ENCODE measurements at regions not wholly inside any gene's neighbourhood (a gene's known extent, or its start where the extent isn't known, plus 50 kb on each side); places are given as distances from the start of the nearest gene placed in this dataset.

DNA sequence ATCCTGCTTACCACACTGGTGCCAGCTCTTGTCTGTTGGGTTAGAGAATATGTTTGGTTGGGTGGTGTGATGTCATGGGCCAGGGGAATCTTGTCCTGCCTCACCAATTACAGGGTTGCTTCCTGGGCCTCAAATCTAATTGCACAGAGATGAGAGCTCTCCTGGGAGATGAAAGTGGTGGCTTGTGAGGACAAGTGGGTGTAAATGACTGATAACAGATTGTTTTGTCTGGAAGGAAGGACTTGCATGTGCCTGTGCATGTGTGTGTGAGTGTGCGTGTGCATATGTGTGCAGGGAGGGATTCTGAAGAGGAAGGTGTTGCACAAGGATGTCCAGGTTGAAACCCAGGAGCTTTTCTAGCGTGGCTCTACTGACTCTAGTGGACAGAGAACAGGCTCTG lies 271.9 kb downstream of the LOXHD1 start:
- H3K4me3 Mint-ChIP-seq (ENCODE audit: unreplicated experiment) = no peak overlapping the region
- H3K4me1 Mint-ChIP-seq (ENCODE audit: insufficient read depth, unreplicated experiment) = peaks cover 30% of the 10 kb centered on the region
- CTCF ChIA-PET = interaction anchor here (5.0 kb wide), 1 partner anchor 104 kb away, joined by 25 read pairs; no protein-coding TSS in a partner anchor
- POLR2A ChIA-PET = interaction anchor here (0.8 kb wide), 1 partner anchor 12 kb away, joined by 4 read pairs; no protein-coding TSS in a partner anchor
- no peaks in the 10 kb centered on the region for H3K36me3 Mint-ChIP-seq (ENCODE audit: insufficient read depth, unreplicated experiment)
- H3K27me3 Mint-ChIP-seq (ENCODE audit: insufficient read depth, unreplicated experiment) = no peaks in the 10 kb centered on the region
- H3K9me3 Mint-ChIP-seq (ENCODE audit: unreplicated experiment) = no peaks in the 10 kb centered on the region
- no TSS peak for BruUV-seq (replicated peaks)
- H3K27ac Mint-ChIP-seq (ENCODE audit: low read depth, unreplicated experiment) = peak overlapping the region; percentile 82
- no peak for TF ChIP-seq CTCF (IDR thresholded peaks at IDR 0.05; ENCODE audit: unreplicated experiment)
- intact Hi-C loops (cut with micrococcal nuclease) = no loop called here
- no peak for DNase-seq (ENCODE audit: unreplicated experiment)

GRCh38 chr18:46386788-46387187 lies 270.2 kb downstream of the LOXHD1 start:
- ChIA-PET POLR2A (interaction anchor here (1.1 kb wide), 1 partner anchor 26 kb away, joined by 3 read pairs; no protein-coding TSS in a partner anchor), CTCF (interaction anchor here (0.5 to 5.0 kb wide), 7 partner anchors 18 to 271 kb away, joined by 3 to 25 read pairs (median 3); partner anchors contain the start of gene LOXHD1)
- Mint-ChIP-seq H3K27ac (ENCODE audit: low read depth, unreplicated experiment) (peak overlapping the region; percentile 77), H3K9me3 (ENCODE audit: unreplicated experiment) (no peaks in the 10 kb centered on the region), H3K36me3 (ENCODE audit: insufficient read depth, unreplicated experiment) (no peaks in the 10 kb centered on the region), H3K27me3 (ENCODE audit: insufficient read depth, unreplicated experiment) (no peaks in the 10 kb centered on the region), H3K4me1 (ENCODE audit: insufficient read depth, unreplicated experiment) (peaks cover 30% of the 10 kb centered on the region), H3K4me3 (ENCODE audit: unreplicated experiment) (peak overlapping the region; percentile 53)
- BruUV-seq (replicated peaks) = no TSS peak
- TF ChIP-seq CTCF (IDR thresholded peaks at IDR 0.05; ENCODE audit: unreplicated experiment) = no peak
- intact Hi-C loops (cut with micrococcal nuclease) = no loop called here
- peak; percentile 30 for DNase-seq (ENCODE audit: unreplicated experiment)

DNA sequence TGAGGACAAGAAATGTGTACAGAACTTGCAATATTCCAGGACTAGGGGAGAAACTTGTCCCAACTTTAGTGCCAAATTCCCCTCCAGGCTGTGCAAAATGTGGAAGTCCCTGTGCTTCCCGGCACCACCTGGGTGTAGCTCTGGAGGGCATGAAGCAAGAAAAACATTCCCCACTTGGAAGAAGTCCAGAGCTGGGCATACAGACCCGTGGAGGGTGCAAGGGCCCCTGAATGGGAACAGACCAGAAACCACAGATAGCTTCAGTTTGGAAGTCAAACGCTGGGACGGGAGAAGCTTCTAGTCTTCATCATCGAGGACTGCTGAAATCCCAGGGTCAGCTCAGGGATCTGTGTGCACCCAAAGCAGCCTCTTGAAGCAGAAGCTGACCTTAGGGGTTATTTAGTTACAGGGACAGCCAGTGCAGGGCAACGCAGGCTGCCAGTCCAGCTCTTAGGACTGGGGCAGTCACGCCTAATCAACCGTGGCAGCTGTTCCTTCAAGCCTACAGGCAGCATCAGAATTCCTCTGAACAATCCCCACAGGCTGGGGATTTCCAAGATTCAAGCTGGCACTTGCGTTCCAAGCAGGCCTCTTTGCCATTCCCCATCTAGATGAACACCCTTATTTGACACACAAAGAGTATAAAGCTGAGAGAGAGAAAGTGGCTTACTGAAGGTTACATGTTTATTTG lies 269.4 kb downstream of the LOXHD1 start:
- peak; percentile 75 for DNase-seq (ENCODE audit: unreplicated experiment)
- Mint-ChIP-seq H3K9me3 (ENCODE audit: unreplicated experiment) (no peaks in the 10 kb centered on the region), H3K4me3 (ENCODE audit: unreplicated experiment) (peak overlapping the region; percentile 26), H3K27me3 (ENCODE audit: insufficient read depth, unreplicated experiment) (no peaks in the 10 kb centered on the region), H3K27ac (ENCODE audit: low read depth, unreplicated experiment) (no peak overlapping the region), H3K4me1 (ENCODE audit: insufficient read depth, unreplicated experiment) (peaks cover 30% of the 10 kb centered on the region), H3K36me3 (ENCODE audit: insufficient read depth, unreplicated experiment) (no peaks in the 10 kb centered on the region)
- TF ChIP-seq CTCF (IDR thresholded peaks at IDR 0.05; ENCODE audit: unreplicated experiment) = no peak
- ChIA-PET CTCF (interaction anchor here (0.9 to 5.0 kb wide), 6 partner anchors 19 to 270 kb away, joined by 3 to 25 read pairs (median 4); partner anchors contain the start of gene LOXHD1), POLR2A (interaction anchor here (0.6 to 1.3 kb wide), 11 partner anchors 8 to 106 kb away, joined by 3 to 6 read pairs (median 3); a partner anchor contains a TSS)
- no TSS peak for BruUV-seq (replicated peaks)
- intact Hi-C loops (cut with micrococcal nuclease) = no loop called here

- intact Hi-C loops (cut with micrococcal nuclease) = no loop called here
These were observed 268.7 kb downstream of the LOXHD1 start for GRCh38 chr18:46388286-46388685.

More at GRCh38 chr18:46388286-46388685, 268.7 kb downstream of the LOXHD1 start:
- H3K27ac Mint-ChIP-seq (ENCODE audit: low read depth, unreplicated experiment) = peak overlapping the region; percentile 96
- ChIA-PET CTCF (interaction anchor here (0.7 to 5.0 kb wide), 7 partner anchors 60 to 269 kb away, joined by 3 to 25 read pairs (median 4); partner anchors contain the start of gene LOXHD1), POLR2A (interaction anchor here (0.6 to 1.3 kb wide), 9 partner anchors 8 to 107 kb away, joined by 3 to 6 read pairs (median 4); no protein-coding TSS in a partner anchor)
- no peaks in the 10 kb centered on the region for H3K36me3 Mint-ChIP-seq (ENCODE audit: insufficient read depth, unreplicated experiment)
- H3K4me3 Mint-ChIP-seq (ENCODE audit: unreplicated experiment) = peak overlapping the region; percentile 26
- no peaks in the 10 kb centered on the region for H3K9me3 Mint-ChIP-seq (ENCODE audit: unreplicated experiment)
- peak; percentile 65 for DNase-seq (ENCODE audit: unreplicated experiment)
- peaks cover 30% of the 10 kb centered on the region for H3K4me1 Mint-ChIP-seq (ENCODE audit: insufficient read depth, unreplicated experiment)
- BruUV-seq (replicated peaks) = no TSS peak
- TF ChIP-seq CTCF (IDR thresholded peaks at IDR 0.05; ENCODE audit: unreplicated experiment) = no peak
- no peaks in the 10 kb centered on the region for H3K27me3 Mint-ChIP-seq (ENCODE audit: insufficient read depth, unreplicated experiment)
